IPS DF 19.7 (cell line): ENCODE measurements at regions not wholly inside any gene's neighbourhood (a gene's known extent, or its start where the extent isn't known, plus 50 kb on each side); places are given as distances from the start of the nearest gene placed in this dataset.
"Not testable (repeated sequence)": the region's sequence is repeated elsewhere in the genome, so short reads cannot be mapped to it uniquely, and the experiment has no call there.

Experiments used
- DNase-seq: peaks from one replicate; pipeline ENCODE4 v3.0.0-alpha.2; 2013; ENCODE audit warnings: low read depth, low spot score

GRCh38 chr6:119734227-119734626 is 384.7 kb upstream of the MAN1A1 start:
- DNase-seq = no peak

- DNase-seq = no peak
These were observed 379.4 kb upstream of the MAN1A1 start for GRCh38 chr6:119728935-119729334.

- DNase-seq = no peak
These were observed 378.7 kb upstream of the MAN1A1 start for GRCh38 chr6:119728220-119728750.

GRCh38 chr6:119727504-119728219 is 378.1 kb upstream of the MAN1A1 start:
- no peak for DNase-seq

- DNase-seq = not testable (repeated sequence)
These were observed 377.4 kb upstream of the MAN1A1 start for GRCh38 chr6:119726912-119727311.

GRCh38 chr6:119726086-119726485 is 376.5 kb upstream of the MAN1A1 start:
- no peak for DNase-seq

GRCh38 chr6:119720160-119720559 is 370.6 kb upstream of the MAN1A1 start:
- no peak for DNase-seq

- DNase-seq = no peak
These were observed 368.4 kb upstream of the MAN1A1 start for GRCh38 chr6:119717942-119718341.

- no peak for DNase-seq
These were observed 367.2 kb upstream of the MAN1A1 start for GRCh38 chr6:119716668-119717270.

- DNase-seq = no peak
These were observed 364.3 kb upstream of the MAN1A1 start for GRCh38 chr6:119713903-119714302.

GRCh38 chr6:119686644-119687043 is 337.1 kb upstream of the MAN1A1 start:
- no peak for DNase-seq

- DNase-seq = no peak
These were observed 336.7 kb upstream of the MAN1A1 start for GRCh38 chr6:119686240-119686639.

- no peak for DNase-seq
These were observed 334.1 kb upstream of the MAN1A1 start for GRCh38 chr6:119683671-119684070.

- DNase-seq = no peak
These were observed 333.5 kb upstream of the MAN1A1 start for GRCh38 chr6:119683031-119683430.

GRCh38 chr6:119678961-119679360 is 329.4 kb upstream of the MAN1A1 start:
- DNase-seq = no peak

- no peak for DNase-seq
These were observed 327.8 kb upstream of the MAN1A1 start for GRCh38 chr6:119677384-119677783.

- no peak for DNase-seq
These were observed 327.4 kb upstream of the MAN1A1 start for GRCh38 chr6:119676961-119677360.

GRCh38 chr6:119676230-119676629 is 326.7 kb upstream of the MAN1A1 start:
- DNase-seq = no peak

GRCh38 chr6:119673741-119674140 is 324.2 kb upstream of the MAN1A1 start:
- no peak for DNase-seq

GRCh38 chr6:119672725-119673124 is 323.2 kb upstream of the MAN1A1 start:
- DNase-seq = no peak

GRCh38 chr6:119671105-119671504 is 321.5 kb upstream of the MAN1A1 start:
- no peak for DNase-seq

- DNase-seq = no peak
These were observed 319.7 kb upstream of the MAN1A1 start for GRCh38 chr6:119669221-119669620.

- DNase-seq = not testable (repeated sequence)
These were observed 315.9 kb upstream of the MAN1A1 start for GRCh38 chr6:119665432-119665831.
